ENCODE measurements at regions not wholly inside any gene's neighbourhood (a gene's known extent, or its start where the extent isn't known, plus 50 kb on each side); places are given as distances from the start of the nearest gene placed in this dataset.

GRCh38 chr12:20234474-20234873 lies 133.9 kb upstream of the PDE3A start:
- no peak for TF ChIP-seq PRDM15 (CRISPR knock-in tag; IDR thresholded peaks at IDR 0.05)
- no peak for TF ChIP-seq ELF4 (CRISPR knock-in tag; IDR thresholded peaks at IDR 0.05; ENCODE audit: low read depth)
- TF ChIP-seq EMX1 (CRISPR knock-in tag; IDR thresholded peaks at IDR 0.05), result no peak
- TF ChIP-seq NFE2L1 (CRISPR knock-in tag; IDR thresholded peaks at IDR 0.05), result no peak
- no peak for TF ChIP-seq CTCF (IDR thresholded peaks at IDR 0.05)
- no peak for TF ChIP-seq ATF1 (CRISPR knock-in tag; IDR thresholded peaks at IDR 0.05)
- no peak for TF ChIP-seq MYBL2 (CRISPR knock-in tag; IDR thresholded peaks at IDR 0.05)
- no peak for TF ChIP-seq CREB1 (CRISPR knock-in tag; IDR thresholded peaks at IDR 0.05)
- no peak for TF ChIP-seq MAX (CRISPR knock-in tag; IDR thresholded peaks at IDR 0.05)
- no peak for TF ChIP-seq USF2 (CRISPR knock-in tag; IDR thresholded peaks at IDR 0.05)
- no peak for TF ChIP-seq PRRX2 (CRISPR knock-in tag; IDR thresholded peaks at IDR 0.05)
- no peak for TF ChIP-seq ESRRA (CRISPR knock-in tag; IDR thresholded peaks at IDR 0.05; ENCODE audit: borderline replicate concordance)
- TF ChIP-seq TCF7 (CRISPR knock-in tag; IDR thresholded peaks at IDR 0.05; ENCODE audit: low read depth), result no peak
- TF ChIP-seq MLX (CRISPR knock-in tag; IDR thresholded peaks at IDR 0.05), result no peak
